A549 (cell line): ENCODE measurements at regions not wholly inside any gene's neighbourhood (a gene's known extent, or its start where the extent isn't known, plus 50 kb on each side); places are given as distances from the start of the nearest gene placed in this dataset.

ENCODE experiments used
- CEBPB ChIP-seq, 2 experiments: fragments of >200 bp in 1 of 2; sonication (Bioruptor Twin) in 1 of 2; formaldehyde crosslinking in 1 of 2; IDR thresholded peaks; 2 replicates each; pipeline ENCODE4 v1.6.1; 2012 to 2016
- KDM1A ChIP-seq: fragments of 200-600 bp; sonication (generic); IDR thresholded peaks from 2 replicates; pipeline ENCODE4 v1.6.1; 2016; ENCODE audit warnings: low read depth, mild to moderate bottlenecking
- MAFK ChIP-seq: fragments of 450-650 bp; IDR thresholded peaks from 2 replicates; pipeline ENCODE4 v1.6.1; 2014; ENCODE audit not compliant: partially characterized antibody
- MAX ChIP-seq: IDR thresholded peaks from 2 replicates; pipeline ENCODE4 v1.6.1; 2012
- MAZ ChIP-seq: fragments of 150-350 bp; IDR thresholded peaks from 2 replicates; pipeline ENCODE4 v1.6.1; 2014; ENCODE audit warnings: antibody characterized with exemption, low read depth, low read length, borderline replicate concordance
- POLR2A ChIP-seq: IDR thresholded peaks from 2 replicates; pipeline ENCODE4 v1.6.1; 2012; ENCODE audit warnings: mild to moderate bottlenecking, low read length
- REST ChIP-seq: fragments of 200-600 bp; sonication (generic); IDR thresholded peaks from 2 replicates; pipeline ENCODE4 v1.6.1; 2016; ENCODE audit warnings: antibody characterized with exemption, mild to moderate bottlenecking, moderate library complexity
- RNF2 ChIP-seq: fragments of 200-600 bp; sonication (generic); IDR thresholded peaks from 2 replicates; pipeline ENCODE4 v1.6.1; 2016; ENCODE audit warnings: low read depth, mild to moderate bottlenecking, antibody characterized with exemption, moderate library complexity, borderline replicate concordance
- TF ChIP-seq, protein P1 (sequence below): fragments of >200 bp; sonication (Bioruptor Twin); formaldehyde crosslinking; IDR thresholded peaks from 3 replicates; pipeline ENCODE4 v1.5.1; 2016

GRCh38 chr1:192003295-192004077 is 154.8 kb upstream of the RGS18 start:
- TF ChIP-seq POLR2A (no peak), CEBPB (IDR thresholded peaks at IDR 0.05) (no peak), MAX (no peak), RNF2 (no peak), MAZ (no peak), KDM1A (no peak), MAFK (no peak), REST (no peak)
- TF ChIP-seq, protein P1, sequence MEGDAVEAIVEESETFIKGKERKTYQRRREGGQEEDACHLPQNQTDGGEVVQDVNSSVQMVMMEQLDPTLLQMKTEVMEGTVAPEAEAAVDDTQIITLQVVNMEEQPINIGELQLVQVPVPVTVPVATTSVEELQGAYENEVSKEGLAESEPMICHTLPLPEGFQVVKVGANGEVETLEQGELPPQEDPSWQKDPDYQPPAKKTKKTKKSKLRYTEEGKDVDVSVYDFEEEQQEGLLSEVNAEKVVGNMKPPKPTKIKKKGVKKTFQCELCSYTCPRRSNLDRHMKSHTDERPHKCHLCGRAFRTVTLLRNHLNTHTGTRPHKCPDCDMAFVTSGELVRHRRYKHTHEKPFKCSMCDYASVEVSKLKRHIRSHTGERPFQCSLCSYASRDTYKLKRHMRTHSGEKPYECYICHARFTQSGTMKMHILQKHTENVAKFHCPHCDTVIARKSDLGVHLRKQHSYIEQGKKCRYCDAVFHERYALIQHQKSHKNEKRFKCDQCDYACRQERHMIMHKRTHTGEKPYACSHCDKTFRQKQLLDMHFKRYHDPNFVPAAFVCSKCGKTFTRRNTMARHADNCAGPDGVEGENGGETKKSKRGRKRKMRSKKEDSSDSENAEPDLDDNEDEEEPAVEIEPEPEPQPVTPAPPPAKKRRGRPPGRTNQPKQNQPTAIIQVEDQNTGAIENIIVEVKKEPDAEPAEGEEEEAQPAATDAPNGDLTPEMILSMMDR, result no peak
